ENCODE measurements at regions not wholly inside any gene's neighbourhood (a gene's known extent, or its start where the extent isn't known, plus 50 kb on each side); places are given as distances from the start of the nearest gene placed in this dataset.
"Not testable (repeated sequence)": the region's sequence is repeated elsewhere in the genome, so short reads cannot be mapped to it uniquely, and the experiment has no call there.

- no peak for TF ChIP-seq CTCF (IDR thresholded peaks at IDR 0.05; ENCODE audit: insufficient read depth, low read length, poor library complexity, severe bottlenecking)
- no peak for DNase-seq (ENCODE audit: extremely low read depth, insufficient read length)
- no peak overlapping the region for H3K4me3 ChIP-seq (replicated peaks; ENCODE audit: low read depth, low read length)
- no peaks in the 10 kb centered on the region; the same call in 1 of the 2 replicates for H3K27me3 ChIP-seq (replicated peaks; ENCODE audit: control insufficient read depth, insufficient read depth, low read length)
- H3K36me3 ChIP-seq (ENCODE audit: control insufficient read depth, insufficient read depth, low read length) = no peaks in the 10 kb centered on the region
Observed at GRCh38 chr1:229169399-229169798, 101.5 kb upstream of the RAB4A start.

DNA sequence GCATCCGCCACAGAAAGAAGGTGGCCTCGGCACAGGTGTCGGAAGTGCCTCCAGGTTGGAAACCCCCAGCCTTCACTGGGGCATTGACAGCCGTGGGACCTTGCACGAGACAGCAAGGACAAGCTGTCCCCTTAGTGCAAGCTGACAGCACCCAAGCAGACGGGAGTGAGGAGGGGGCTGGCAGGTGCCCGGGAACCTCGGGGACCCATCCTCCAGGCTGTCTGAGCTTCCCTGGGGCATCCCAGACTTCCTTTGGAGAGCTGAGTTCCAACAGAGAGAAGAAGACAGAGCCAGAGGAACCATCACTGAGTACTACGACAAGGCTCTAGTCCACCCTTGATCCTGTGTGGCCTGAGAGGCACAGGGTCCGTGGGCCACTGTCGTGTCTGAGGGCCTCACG, 100.6 kb upstream of the RAB4A start:
- no peak for DNase-seq (ENCODE audit: extremely low read depth, insufficient read length)
- H3K36me3 ChIP-seq (ENCODE audit: control insufficient read depth, insufficient read depth, low read length) = no peaks in the 10 kb centered on the region
- H3K27me3 ChIP-seq (replicated peaks; ENCODE audit: control insufficient read depth, insufficient read depth, low read length) = no peaks in the 10 kb centered on the region; the same call in 1 of the 2 replicates
- H3K4me3 ChIP-seq (replicated peaks; ENCODE audit: low read depth, low read length) = no peak overlapping the region
- no peak for TF ChIP-seq CTCF (IDR thresholded peaks at IDR 0.05; ENCODE audit: insufficient read depth, low read length, poor library complexity, severe bottlenecking)

GRCh38 chr1:229170778-229171505, 100.0 kb upstream of the RAB4A start:
- DNase-seq (ENCODE audit: extremely low read depth, insufficient read length) = no peak
- H3K36me3 ChIP-seq (ENCODE audit: control insufficient read depth, insufficient read depth, low read length) = no peaks in the 10 kb centered on the region
- H3K4me3 ChIP-seq (replicated peaks; ENCODE audit: low read depth, low read length) = no peak overlapping the region
- TF ChIP-seq CTCF (IDR thresholded peaks at IDR 0.05; ENCODE audit: insufficient read depth, low read length, poor library complexity, severe bottlenecking) = no peak
- H3K27me3 ChIP-seq (replicated peaks; ENCODE audit: control insufficient read depth, insufficient read depth, low read length) = no peaks in the 10 kb centered on the region; the same call in 1 of the 2 replicates

DNA sequence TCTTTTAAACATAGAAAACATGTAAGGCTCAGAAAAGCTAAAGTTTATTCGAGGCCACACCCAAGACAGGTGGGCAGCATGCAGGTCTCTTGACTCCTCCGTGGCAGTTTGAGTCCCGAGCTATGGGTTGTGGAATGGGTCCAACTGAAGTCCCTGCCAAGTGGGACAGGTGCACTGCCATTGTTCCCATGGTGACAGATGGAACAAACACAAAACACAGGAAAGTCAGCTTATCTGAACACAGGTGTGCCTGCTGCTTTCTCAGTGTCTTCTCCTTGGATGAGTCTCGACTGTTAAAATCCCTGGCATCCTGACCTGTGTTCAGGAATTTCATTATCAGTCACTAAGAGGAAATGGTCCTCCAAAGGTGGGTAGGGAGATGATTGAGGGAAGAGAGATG, 99.0 kb upstream of the RAB4A start:
- Histone ChIP-seq H3K27me3 (replicated peaks; ENCODE audit: control insufficient read depth, insufficient read depth, low read length) (no peaks in the 10 kb centered on the region; the same call in 1 of the 2 replicates), H3K4me3 (replicated peaks; ENCODE audit: low read depth, low read length) (no peak overlapping the region), H3K36me3 (ENCODE audit: control insufficient read depth, insufficient read depth, low read length) (no peaks in the 10 kb centered on the region)
- no peak for TF ChIP-seq CTCF (IDR thresholded peaks at IDR 0.05; ENCODE audit: insufficient read depth, low read length, poor library complexity, severe bottlenecking)
- DNase-seq (ENCODE audit: extremely low read depth, insufficient read length) = no peak

DNA sequence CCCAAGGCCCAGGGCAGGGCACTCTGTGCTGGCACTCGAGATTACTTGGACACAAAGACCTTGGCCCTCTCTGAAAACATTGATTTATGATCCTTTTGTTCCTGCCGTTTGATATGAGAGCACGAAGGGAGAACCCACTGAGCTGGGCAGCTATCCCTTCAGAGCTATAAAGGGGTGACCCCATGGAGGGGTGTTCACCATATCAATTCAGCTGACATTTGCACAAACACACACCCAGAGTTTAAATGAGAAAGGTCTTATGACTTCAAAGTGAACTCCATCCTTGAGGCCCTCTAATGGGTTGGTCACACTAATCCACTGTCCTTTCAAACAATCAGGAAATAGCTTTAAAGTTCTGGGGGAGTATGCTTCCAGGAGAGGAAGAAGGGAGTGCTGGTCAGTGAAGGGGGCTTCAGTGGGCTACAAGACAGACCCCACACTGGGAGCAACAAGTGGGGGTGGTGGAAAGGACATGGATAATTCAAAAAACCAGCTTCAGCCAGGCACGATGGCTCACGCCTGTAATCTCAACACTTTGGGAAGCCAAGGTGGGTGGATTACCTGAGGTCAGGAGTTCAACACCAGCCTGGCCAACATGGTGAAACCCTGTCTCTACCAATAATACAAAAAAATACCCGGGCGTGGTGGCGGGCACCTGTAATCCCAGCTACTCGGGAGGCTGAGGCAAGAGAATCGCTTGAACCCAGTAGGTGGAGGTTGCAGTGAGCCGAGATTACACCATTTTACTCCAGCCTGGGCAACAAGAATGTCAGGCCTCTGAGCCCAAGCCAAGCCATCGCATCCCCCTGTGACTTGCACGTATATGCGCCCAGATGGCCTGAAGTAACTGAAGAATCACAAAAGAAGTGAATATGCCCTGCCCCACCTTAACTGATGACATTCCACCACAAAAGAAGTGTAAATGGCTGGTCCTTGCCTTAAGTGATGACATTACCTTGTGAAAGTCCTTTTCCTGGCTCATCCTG, 97.1 kb upstream of the RAB4A start:
- H3K36me3 ChIP-seq (ENCODE audit: control insufficient read depth, insufficient read depth, low read length); H3K27me3 ChIP-seq (replicated peaks; ENCODE audit: control insufficient read depth, insufficient read depth, low read length); DNase-seq (ENCODE audit: extremely low read depth, insufficient read length); H3K4me3 ChIP-seq (replicated peaks; ENCODE audit: low read depth, low read length): not testable (repeated sequence)

- not testable (repeated sequence) for H3K4me3 ChIP-seq (replicated peaks; ENCODE audit: low read depth, low read length); DNase-seq (ENCODE audit: extremely low read depth, insufficient read length); H3K36me3 ChIP-seq (ENCODE audit: control insufficient read depth, insufficient read depth, low read length); H3K27me3 ChIP-seq (replicated peaks; ENCODE audit: control insufficient read depth, insufficient read depth, low read length)
Observed at GRCh38 chr1:229175297-229175696, 95.6 kb upstream of the RAB4A start.

- H3K27me3 ChIP-seq (replicated peaks; ENCODE audit: control insufficient read depth, insufficient read depth, low read length); DNase-seq (ENCODE audit: extremely low read depth, insufficient read length); H3K36me3 ChIP-seq (ENCODE audit: control insufficient read depth, insufficient read depth, low read length); H3K4me3 ChIP-seq (replicated peaks; ENCODE audit: low read depth, low read length): not testable (repeated sequence)
Observed at GRCh38 chr1:229176457-229176856, 94.5 kb upstream of the RAB4A start.
